ENCODE measurements at regions not wholly inside any gene's neighbourhood (a gene's known extent, or its start where the extent isn't known, plus 50 kb on each side); places are given as distances from the start of the nearest gene placed in this dataset.
"Not testable (repeated sequence)": the region's sequence is repeated elsewhere in the genome, so short reads cannot be mapped to it uniquely, and the experiment has no call there.

DNA sequence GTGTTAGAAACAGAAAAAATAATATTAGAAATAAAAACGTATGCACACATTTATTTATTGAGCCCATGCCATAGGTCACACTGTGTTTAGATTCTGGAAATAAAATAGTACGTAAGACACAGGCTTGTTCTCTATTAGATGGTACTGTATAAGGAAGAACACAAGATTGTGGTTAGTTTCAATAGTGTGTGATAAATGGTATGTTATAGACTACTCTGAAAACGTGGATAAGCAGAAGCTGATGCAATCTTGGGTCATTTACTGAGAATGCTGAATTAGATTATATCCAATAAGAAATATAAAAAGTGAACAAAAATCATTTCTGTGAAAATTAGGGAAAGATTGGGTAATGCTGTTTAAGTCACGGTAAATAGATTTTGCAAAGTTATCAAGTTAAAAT is 1456.4 kb upstream of the ACO1 start:
- no peaks in the 10 kb centered on the region for H3K27me3 ChIP-seq
- 51 to 52% methylated on average over 4 of the region's 4 CpGs for WGBS, 2 donors
- TF ChIP-seq CTCF (IDR thresholded peaks at IDR 0.05) (no peak), POLR2A (IDR thresholded peaks at IDR 0.05) (no peak)
- no peaks in the 10 kb centered on the region for H3K9me3 ChIP-seq
- no peak for DNase-seq
- H3K36me3 ChIP-seq = no peaks in the 10 kb centered on the region
- intact Hi-C loops (cut with DNase I) = no loop called here
- no peak overlapping the region for H3K27ac ChIP-seq
- no peak overlapping the region for H3K4me3 ChIP-seq
- no peaks in the 10 kb centered on the region for H3K4me1 ChIP-seq

GRCh38 chr9:30932226-30932625 is 1452.2 kb upstream of the ACO1 start:
- Histone ChIP-seq H3K27ac (no peak overlapping the region), H3K4me1 (no peaks in the 10 kb centered on the region), H3K4me3 (no peak overlapping the region), H3K36me3 (no peaks in the 10 kb centered on the region), H3K27me3 (no peaks in the 10 kb centered on the region), H3K9me3 (no peaks in the 10 kb centered on the region)
- WGBS, 2 donors = 70 to 78% methylated on average over 2 of the region's 2 CpGs
- TF ChIP-seq POLR2A (IDR thresholded peaks at IDR 0.05) = no peak
- no peak for TF ChIP-seq CTCF (IDR thresholded peaks at IDR 0.05)
- intact Hi-C loops (cut with DNase I) = no loop called here
- DNase-seq = no peak

DNA sequence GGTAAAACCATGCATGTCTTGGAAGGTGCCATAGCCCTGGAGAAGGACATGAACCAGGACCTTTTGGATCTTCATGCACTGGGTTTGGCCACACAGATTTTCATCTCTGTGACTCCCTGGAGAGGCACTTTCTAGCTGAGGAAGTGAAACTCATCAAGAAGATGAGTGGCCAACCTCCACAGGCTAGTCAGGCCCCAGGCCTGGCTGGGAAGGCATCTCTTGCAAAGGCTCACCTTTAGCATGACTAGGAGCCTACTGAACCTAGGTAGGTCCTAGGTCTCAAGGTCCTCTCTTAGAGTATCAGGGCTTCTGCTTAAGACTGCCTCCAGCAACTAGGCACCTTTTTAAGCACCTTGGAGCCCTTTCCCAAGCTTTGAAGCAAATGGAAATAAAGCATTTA is 1448.7 kb upstream of the ACO1 start:
- H3K36me3 ChIP-seq = no peaks in the 10 kb centered on the region
- TF ChIP-seq POLR2A (IDR thresholded peaks at IDR 0.05) = no peak
- no peak for TF ChIP-seq CTCF (IDR thresholded peaks at IDR 0.05)
- intact Hi-C loops (cut with DNase I) = no loop called here
- no peaks in the 10 kb centered on the region for H3K9me3 ChIP-seq
- no peaks in the 10 kb centered on the region for H3K4me1 ChIP-seq
- no peak overlapping the region for H3K27ac ChIP-seq
- H3K27me3 ChIP-seq = no peaks in the 10 kb centered on the region
- no peak overlapping the region for H3K4me3 ChIP-seq
- DNase-seq = no peak

DNA sequence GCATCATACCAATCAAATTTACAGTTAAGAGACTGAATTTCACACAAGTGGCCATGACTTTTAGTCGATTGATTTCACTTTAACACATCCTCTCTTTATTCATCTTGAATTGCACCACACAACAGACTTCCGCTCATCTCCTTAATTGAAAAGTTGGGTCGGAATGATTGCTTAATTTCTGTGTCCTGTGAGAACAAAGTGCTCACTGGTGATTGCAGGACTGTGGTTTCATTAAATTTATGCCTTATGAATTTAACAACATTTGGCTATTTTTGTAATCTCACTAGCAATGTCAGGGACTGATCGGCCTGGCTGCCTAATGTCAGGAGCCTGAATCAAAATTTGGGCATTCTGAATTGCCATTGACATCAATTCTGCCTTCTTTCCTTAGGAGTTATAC is 1447.3 kb upstream of the ACO1 start:
- Histone ChIP-seq H3K36me3 (no peaks in the 10 kb centered on the region), H3K27me3 (no peaks in the 10 kb centered on the region), H3K4me1 (no peaks in the 10 kb centered on the region), H3K27ac (no peak overlapping the region), H3K9me3 (no peaks in the 10 kb centered on the region), H3K4me3 (no peak overlapping the region)
- 77 to 78% methylated on average over 4 of the region's 4 CpGs for WGBS, 2 donors
- no peak for DNase-seq
- intact Hi-C loops (cut with DNase I) = no loop called here
- TF ChIP-seq POLR2A (IDR thresholded peaks at IDR 0.05) (no peak), CTCF (IDR thresholded peaks at IDR 0.05) (no peak)

DNA sequence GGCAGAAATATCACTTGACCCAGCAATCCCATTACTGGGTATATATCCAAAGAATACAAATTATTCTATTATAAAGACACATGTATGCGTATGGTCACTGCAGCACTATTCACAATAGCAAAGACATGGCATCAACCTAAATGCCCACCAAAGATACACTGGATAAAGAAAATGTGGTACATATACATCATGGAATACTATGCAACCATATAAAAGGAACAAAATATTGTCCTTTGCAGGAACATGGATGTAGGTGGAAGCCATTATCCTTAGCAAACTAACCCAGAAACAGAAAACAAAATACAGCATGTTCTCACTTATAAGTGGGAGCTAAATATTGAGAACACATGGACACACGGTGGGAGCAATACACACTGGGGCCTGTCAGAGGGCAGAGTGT is 1441.6 kb upstream of the ACO1 start:
- H3K9me3 ChIP-seq = peaks cover 0 to 23% (median 0%) of the 10 kb centered on the region in 3 donors
- 84 to 90% methylated on average over 2 of the region's 2 CpGs for WGBS, 2 donors
- H3K4me3 ChIP-seq; H3K36me3 ChIP-seq; H3K4me1 ChIP-seq; H3K27ac ChIP-seq; intact Hi-C loops (cut with DNase I); DNase-seq; H3K27me3 ChIP-seq: not testable (repeated sequence)

DNA sequence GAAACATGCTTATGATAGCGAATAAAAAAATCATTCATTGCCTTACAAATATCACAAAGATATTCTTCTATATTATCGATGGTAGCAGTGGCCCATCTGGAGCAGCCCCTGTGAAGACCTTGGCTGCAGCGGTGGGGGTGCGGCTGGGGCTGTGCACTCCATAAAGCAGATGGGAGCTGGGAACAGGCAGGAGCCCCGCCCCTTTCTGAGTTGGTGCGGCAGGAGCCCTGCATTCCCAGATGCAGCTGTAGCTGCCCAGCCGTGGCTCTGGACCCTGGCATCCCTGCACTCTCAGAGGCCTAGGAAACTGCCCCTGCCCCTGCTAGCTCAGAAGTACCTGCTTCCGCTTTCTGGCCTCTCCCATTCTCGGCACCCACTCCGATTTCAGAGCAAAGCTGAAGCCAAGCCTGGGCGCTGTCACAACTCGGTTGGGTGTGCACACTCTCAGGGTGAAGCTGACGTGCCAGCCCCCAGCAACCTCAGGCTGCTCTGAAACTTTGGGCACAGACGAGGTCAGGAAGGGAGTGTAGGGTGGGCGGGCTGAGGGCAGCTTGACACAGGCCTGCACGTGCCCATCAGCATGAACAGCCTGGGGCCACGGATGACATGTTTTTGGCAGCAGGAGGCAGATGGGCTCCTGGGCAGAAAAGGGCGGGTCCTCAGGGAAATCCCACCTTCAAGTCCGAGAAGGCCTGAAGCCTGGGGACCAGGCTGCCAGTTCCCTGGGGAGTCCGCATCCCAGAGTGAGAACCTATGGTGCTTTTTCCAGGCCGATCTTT is 1440.8 kb upstream of the ACO1 start:
- H3K36me3 ChIP-seq = no peaks in the 10 kb centered on the region
- no peaks in the 10 kb centered on the region for H3K4me1 ChIP-seq
- no peak for TF ChIP-seq POLR2A (IDR thresholded peaks at IDR 0.05)
- no peak for TF ChIP-seq CTCF (IDR thresholded peaks at IDR 0.05)
- intact Hi-C loops (cut with DNase I) = no loop called here
- H3K9me3 ChIP-seq = peaks cover 0 to 23% (median 0%) of the 10 kb centered on the region in 3 donors
- WGBS, 2 donors = 90 to 93% methylated on average over 7 to 10 of the region's 21 CpGs
- H3K4me3 ChIP-seq = no peak overlapping the region
- no peaks in the 10 kb centered on the region for H3K27me3 ChIP-seq
- no peak for DNase-seq
- no peak overlapping the region for H3K27ac ChIP-seq
